UCSD-AML1 (cell line): ENCODE measurements at regions not wholly inside any gene's neighbourhood (a gene's known extent, or its start where the extent isn't known, plus 50 kb on each side); places are given as distances from the start of the nearest gene placed in this dataset.
A peak's percentile ranks its signal among the peaks of the same experiment; 100 is the strongest.
"Not testable (repeated sequence)": the region's sequence is repeated elsewhere in the genome, so short reads cannot be mapped to it uniquely, and the experiment has no call there.

Experiments
- DNase-seq: peaks from one replicate; lab custom pipeline; 2025; ENCODE audit not compliant: unreplicated experiment; lab: John Stamatoyannopoulos, UW

DNA sequence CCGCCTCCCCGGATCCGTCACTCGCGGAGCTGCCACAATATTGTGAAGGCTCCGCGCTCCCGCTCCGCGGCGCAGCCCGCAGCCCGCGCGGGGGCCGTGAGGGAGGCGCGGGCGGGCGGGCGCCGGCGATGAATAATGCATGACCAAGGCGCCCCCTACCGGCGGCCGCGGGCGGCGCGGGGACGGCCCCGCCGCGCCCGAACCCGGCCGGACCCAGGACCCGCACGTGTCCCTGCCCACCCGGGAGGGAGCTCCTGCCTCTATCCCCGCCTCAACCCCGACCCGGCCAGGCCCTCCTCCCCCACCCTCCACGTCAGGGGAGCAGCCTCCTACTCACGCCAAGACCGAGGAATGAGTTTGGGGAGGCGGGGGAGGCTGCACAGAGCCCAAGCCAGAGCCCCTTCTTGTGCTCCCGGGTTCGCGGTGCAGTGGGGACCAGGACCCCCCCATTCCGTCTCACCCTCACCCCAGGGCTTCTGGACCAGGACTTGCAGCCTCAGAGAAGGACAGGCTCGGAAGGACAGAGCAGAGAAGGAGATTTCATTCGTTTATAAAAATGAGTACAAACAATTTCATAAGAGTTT lies 70.8 kb upstream of the CASZ1 start:
- peak; percentile 59 for DNase-seq

DNA sequence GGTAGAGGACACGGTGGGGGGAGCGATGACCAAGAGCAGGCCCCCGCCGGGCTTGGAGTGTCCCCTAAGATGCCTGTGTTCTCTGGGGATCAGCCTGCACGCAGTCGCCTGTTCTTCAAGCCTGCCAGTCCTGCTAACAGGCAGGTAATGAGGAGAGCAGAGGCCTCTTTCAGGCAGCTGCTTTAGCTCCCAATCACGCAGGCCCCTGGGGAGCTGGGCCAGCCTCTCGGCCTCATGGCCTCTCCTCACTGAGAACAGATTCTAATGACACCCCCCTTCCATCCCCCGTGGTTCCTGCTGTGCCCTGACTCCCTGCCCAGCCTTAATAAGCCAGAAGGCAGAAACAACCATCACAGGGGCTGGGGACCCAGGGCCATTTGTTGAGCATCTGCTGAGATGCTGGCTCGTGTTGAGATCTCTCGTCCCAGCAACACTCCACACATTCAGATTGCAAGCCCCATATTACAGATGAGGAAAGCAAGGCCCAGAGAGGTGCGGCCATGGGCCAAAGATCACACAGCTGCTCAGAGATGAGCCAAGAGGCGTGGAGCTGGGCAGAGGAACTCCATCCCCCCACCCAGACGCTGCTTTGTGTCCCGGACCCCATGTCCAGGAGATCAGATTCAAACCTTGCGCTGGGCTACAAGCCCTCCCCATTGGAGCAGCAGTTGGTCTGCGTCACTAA lies 71.6 kb upstream of the CASZ1 start:
- no peak for DNase-seq

DNA sequence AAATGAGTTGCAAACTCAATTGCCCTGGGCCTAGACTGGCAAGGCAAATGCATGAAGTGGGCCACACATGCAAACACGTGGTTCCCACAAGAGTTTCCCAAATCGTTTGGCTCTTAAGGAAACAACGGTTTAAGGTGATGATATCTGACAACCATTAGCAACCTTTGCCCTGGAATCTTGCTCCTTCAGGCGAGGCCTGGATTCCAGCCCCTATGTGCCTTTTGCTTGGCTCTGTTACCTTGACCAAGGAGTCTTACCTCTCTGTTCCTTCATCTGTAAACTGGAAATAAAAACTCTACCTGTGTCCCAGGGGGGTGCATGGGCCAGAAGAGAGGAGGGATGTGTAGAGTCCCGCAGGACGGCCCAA lies 72.1 kb upstream of the CASZ1 start:
- DNase-seq, result no peak

DNA sequence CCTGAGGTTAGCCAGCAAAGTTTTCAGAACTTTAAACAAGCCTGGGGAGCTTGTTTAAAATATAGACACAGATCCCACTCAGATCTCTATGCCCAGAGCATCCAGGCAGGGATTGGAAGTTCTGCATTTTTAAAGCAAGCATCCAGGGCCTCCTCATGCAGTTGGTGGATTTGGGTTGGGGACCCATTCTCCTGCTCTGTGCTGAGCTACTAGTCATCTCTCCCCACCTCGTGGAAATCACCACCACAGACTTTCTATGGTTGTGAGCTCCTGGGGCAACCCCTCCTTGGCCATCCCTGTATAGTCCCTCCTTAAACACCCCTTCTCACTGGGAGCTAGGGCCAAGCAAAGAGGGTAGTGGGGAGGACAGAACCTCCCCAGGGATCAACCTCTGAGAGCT lies 73.5 kb upstream of the CASZ1 start:
- DNase-seq, result no peak

DNA sequence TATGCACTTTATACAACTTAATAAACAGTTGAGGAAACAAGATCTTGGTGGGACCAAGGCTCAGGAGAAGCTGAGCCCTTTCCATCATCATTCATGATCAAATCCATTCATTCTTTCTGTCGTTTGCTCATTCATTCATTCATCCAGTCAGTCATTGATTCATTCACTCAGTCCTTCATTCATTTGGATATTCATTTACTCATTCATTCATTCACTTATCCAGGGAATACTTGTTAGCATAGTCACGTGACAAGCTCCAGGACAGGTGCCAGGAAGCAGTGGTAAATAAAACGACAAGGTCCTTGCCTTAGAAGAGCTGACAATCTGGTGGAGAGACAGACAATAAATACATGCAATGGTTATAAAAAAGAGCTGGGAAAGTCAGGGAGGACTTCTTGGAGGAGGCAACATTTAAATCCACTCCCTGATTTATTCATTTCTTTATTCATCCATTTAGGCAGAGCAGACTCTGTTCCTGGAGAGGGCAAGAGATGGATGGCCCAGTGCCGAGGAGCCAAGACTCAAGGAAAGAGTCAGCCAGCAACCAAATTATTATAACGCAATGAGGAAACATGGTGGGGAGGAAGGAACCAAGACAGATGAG lies 74.1 kb upstream of the CASZ1 start:
- no peak for DNase-seq

DNA sequence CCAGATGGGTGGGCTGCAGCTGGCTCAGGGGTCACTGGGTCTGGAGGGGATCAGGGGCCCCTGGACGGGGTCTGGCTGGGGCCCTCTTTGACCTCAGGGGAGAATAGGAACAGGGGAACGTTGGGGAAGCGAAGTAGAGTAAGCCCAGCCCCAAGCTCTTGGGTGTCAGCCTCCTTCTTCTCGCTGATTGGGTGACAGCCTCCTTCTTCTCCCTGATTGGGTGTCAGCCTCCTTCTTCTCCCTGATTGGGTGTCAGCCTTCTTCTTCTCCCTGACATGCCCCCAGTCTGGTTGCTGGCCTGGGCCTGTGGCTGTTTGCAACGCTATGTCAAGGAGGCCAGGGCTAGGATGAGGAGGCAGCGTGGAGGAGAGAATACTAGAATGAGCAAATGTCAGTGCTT lies 76.7 kb upstream of the CASZ1 start:
- no peak for DNase-seq

DNA sequence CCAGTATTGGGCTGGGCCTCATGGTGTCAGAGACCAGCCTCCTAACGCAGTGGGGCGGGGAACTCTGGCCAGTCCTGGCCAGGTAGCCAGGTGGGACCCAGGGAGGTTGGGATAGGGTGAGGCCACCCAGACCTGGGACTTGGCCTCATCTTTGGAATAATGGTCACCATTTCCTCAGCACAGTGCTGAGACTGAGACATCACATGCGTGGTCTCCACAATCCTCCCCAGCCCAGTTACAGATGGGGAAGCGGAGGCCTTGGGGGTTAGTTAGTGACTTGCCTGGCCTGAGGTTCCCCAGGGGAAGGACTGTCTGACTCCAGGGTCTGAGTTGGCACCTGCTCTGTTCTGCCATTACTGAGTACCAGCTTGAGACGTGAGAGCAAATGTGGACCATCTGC lies 77.9 kb upstream of the CASZ1 start:
- no peak for DNase-seq

DNA sequence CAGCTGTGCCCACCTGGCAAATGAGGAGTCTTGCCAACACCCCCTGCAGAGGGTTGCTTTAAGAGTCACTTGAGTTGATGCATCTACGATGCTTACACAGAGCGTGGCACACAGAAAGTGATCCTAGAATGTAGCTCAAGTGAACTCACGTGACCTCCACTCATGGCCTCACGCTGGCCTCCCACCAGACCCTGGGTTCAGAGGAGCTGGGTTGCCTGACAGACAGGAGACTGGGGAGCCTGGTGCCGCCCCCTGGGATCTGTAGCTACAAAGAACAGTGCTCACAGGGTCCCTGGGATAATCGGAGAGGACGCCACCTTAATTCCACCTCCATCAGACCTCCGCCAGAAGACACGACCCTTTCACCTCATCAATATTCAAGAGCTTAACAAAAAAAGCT lies 81.4 kb upstream of the CASZ1 start:
- no peak for DNase-seq

DNA sequence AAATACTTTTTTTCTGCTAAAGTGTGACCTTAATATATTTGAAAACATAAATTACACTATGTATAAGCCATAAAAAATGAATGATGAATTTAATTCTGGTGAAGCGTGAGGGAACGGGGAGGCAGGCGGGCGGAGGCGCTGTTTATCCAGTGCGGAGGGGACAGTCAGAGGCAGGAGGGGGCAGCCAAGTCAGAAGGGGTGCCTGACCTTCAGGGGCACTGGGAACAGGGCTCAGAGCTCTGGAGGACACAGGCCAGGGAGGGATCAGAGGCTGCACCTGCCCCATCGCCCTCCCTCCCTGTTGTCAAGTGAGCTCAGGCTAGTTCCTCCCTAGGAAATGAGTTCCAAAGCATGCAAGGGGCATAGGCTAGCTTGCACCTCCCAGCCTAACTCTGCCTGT lies 82.0 kb upstream of the CASZ1 start:
- no peak for DNase-seq

DNA sequence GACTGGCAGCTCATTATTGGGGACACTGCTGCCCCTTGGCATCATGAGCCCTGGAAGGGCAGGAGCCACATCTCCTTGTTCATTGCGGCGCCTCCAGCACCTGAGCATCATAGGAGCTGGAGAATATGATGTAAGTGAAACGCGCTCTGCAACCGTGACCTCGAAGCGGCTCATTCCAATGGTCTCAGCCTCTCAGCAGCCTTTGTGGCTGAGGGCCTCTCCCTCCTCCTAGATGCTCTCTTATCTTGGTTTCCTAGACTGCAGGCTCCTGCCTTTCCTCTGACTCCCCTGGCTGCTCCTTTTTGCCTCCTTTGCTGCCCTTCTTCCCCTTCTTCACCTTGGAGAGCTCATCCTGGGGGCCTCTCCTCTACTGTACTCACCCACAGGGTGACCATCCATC lies 83.6 kb upstream of the CASZ1 start:
- no peak for DNase-seq

DNA sequence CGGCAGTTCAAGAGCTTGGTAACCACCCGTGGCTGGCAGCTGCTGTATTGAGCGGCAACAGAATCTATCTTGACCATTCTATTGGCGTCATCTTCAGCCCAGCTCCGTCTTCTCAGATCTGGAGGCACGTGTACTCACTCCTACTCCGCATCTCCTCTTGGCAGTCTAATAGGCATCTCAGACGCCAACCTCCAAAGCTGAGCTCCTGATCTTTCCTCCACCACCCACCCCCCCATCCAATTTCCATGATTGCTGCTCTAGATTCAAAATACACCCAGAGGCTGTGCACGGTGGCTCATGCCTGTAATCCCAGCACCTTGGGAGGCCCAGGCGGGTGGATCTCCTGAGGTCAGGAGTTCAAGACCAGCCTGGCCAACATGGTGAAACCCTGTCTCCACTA lies 84.6 kb upstream of the CASZ1 start:
- no peak for DNase-seq

DNA sequence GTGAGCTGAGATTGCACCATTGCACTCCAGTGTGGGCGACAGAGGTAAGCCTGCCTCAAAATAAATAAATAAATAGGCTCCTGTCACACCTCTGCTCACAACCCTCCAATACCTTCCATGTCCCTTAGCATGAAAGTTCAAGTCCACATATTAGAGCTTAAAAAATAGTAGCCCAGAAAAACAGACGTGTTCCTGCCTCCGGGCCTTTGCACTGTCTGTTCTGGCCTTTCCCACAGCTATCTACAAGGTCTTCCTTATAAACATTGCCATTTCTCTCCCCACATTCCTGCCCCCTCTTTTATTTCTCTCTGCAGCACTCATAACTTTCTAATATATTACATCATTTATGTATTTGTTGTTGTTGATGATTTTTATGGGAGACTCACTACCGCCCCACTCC lies 85.6 kb upstream of the CASZ1 start:
- DNase-seq, result no peak

DNA sequence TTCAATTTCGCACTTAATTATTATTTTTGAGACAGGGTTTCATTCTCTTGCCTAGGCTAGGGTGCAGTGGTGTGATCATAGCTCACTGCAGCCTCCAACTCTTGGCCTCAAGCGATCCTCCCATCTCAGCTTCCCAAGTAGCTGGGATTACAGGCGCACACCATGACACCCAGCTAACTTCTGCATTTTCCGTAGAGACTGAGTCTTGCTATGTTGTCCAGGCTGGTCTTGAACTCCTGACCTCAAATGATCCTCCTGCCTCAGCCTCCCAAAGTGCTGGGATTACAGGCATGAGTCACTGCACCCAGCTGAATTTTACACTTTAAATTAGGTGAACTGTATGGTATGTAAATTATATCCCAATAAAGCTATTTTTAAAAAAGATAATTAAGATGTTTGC lies 90.6 kb upstream of the CASZ1 start:
- DNase-seq, result not testable (repeated sequence)

DNA sequence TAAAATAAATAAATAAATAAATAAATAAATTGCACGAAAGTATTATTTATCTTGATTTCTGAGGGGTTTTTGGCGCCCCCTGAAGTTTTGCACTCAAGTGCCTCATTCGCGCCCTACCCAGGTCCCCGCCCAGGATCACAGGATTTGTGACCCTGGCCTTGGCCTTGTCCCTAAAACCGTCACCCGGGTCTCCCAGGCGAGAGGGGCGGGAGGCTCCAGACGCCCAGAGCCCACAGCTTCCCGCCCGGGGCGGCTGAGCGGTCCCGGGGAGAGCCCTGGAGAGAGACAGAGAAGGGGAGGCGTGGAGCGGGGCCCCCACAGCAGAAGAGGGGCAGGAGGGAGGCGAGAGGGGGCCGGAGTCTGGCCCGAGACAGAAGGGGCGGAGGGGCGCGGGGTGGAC lies 91.8 kb upstream of the CASZ1 start:
- DNase-seq, result no peak

DNA sequence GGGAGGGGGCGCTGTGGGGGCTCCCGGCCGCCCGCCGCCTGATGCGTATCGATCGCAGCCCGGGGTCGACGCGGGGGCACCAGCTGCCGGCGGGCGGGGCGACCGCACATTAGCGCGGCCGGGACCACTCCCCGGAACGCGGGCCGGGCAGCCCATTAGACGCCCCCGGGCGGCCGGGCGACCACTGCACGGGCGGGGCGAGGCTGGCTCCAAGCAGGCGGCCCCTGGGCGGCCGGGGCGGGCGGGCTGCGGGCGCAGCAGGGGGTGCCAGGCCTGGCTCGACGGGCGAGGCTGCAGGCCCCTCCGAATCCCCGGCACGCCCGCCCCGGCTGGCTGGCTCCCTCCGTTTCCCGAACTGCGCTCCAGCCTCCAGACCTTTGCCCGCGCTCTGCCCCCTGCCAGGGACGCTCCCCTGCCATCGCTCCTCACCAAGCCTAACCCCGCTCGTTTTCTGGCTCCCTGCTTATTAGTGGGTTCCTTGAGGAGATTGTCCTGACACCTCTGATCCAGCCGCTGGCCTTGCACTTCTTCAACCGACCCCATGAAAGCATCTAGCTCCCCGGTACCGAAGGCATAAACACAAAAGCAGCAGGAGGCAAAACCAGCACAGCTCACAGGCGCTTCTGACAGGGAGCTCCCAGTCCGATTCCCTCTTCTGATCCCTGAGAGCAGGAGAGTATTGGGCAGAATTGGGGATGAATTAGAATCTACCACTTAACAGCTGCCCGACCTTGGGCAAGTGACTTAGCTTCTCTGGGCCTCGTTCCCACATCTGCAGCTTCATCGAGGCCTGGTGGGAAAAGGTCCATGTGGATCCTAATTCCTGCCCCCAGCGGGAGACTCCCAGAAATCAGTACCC lies 92.6 kb upstream of the CASZ1 start:
- DNase-seq, result no peak

DNA sequence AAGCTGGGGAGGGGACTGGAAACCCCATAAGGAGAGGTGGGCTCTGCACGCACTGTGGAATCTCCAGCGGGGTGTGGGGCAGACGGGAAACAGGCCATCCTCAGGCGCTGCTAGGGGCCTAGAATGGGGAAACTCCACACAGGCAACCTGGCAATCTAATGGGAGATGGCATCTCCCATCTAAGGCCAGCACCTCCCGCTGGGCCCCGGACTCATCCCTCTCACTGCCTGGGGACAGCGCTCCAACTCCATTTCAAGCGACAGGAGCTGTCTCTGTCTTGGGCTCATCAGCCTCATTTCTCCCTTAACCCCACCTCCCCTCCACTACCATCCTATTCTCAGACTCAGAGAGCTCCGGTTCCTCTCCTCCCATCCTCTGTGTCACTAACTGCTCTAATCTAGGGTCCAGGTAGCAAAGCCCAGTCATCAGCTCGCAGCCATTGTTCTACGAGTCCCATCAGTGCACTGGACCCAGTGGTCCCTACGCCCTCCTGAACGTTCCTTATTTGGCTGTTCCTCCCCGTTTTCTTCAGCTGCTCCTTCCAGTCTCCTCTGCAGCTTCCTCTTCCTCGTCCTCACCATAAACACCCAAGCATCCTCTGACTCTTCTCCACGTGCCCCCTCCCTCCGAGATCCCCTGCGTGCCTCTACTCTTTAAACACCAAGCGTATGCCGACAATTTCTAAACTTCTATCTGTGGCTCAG lies 93.4 kb upstream of the CASZ1 start:
- DNase-seq, result no peak

DNA sequence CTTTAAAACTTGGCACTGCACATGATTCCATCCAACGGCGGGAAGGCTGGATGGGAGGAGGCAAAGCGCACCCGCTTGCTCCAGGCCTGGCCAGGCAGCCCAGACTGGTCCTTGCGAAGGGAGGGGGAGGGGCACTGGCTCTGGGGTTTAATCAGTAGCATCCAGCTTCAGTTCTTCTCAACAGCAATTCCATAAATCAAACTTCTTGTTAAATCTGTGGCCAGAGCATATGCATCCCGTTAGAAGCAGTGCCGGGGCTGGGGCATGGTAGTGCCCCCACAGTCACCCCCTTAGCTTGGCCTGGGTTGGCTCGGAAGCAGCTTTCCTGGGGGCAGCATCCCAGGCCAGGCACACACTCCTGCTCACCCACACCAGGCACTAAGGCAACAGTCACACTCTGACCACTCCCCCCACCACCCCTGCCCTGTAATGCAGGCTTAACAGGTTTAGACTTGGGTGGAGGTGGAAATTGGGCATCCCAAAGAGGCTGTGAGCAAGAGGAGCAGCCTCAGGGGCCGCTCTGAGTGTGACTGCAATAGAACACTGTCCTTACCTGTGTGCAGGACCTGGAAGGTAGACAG lies 94.1 kb upstream of the CASZ1 start:
- DNase-seq, result no peak

DNA sequence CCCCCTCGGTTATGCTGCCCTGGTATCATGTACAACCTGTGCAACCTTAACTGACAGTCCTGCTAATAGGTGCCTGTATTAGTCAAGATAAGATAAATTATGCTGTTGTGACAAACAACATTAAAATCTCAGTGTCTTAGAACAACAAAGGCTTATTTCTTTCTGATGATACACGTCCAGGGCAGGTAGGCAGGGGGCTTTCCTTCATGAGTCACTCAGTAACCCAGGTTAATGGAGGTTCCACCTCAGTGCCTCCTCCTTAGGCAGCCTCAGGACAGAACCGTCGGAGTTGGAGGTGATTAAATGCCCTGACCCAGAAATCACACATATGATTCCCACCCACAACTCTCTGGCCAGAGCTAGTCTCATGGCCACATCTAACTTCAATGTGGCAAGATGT lies 94.6 kb upstream of the CASZ1 start:
- DNase-seq, result no peak

DNA sequence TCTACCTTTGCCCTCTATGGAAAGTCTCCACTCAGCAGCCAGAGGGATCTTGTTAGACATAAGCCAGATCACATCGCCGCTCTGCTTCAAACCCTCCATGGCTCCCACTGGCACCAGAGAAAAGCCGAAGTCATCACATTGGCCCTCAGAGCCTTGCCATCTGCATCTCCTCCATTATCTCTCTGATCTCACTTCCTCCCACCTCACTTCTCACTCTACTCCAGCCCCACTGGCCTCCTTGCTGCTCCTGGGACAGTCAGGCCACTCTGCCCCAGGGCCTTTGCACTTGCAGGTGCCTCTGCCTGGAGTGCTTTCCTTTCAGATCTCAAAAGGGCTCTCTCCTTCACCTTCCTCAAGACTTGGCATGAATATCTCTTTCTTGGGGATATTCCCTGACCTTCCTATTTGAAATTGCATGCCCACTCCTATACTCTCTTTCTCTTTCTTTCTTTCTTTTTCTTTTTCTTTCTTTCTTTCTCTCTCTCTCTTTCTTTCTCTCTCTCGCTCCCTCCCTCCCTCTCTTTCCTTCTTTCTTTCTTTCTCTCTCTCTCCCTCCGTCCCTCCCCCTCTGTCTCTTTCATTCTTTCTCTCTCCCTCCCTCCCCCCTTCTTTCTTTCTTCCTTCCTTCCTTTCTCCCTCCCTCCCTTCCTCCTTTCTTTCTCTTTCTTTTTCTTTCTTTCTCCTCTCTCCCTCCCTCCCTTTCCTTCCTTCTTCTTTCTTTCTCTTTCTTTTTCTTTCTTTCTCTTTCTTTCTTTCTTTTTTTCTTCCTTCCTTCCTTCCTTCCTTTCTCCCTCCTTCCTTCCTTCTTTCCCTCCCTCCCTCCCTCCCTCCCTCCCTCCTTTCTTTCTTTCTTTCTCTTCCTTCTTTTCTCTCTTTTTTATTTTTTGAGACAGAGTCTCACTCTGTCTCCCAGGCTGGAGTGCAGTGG lies 96.0 kb upstream of the CASZ1 start:
- no peak for DNase-seq

DNA sequence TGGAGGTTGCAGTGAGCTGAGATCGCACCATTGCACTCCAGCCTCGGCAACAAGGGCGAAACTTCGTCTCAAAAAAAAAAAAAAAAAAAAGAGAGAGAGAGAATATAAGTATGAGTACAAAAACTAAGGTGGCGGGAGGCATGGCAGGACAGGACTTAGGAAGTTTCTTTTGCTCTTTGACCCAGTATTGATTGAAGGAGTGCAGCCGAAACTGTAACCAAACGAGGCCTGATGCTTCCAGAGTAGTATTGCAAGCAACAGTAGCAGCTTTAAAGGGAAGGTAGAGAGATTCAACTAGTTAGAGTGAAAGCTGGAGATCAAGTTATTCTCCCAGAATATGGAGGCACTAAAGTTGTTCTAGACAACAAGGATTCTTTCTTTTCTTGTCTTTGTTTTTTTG lies 99.2 kb upstream of the CASZ1 start:
- no peak for DNase-seq
